Liver (tissue), 3 donors: ENCODE measurements at regions not wholly inside any gene's neighbourhood (a gene's known extent, or its start where the extent isn't known, plus 50 kb on each side); places are given as distances from the start of the nearest gene placed in this dataset.

Experiments
- ATF3 ChIP-seq: IDR thresholded peaks from 2 replicates; pipeline ENCODE4 v1.6.1; 2016; ENCODE audit warnings: antibody characterized with exemption
- JUND ChIP-seq, 2 donors: IDR thresholded peaks; 2 replicates each; pipeline ENCODE4 v1.6.1; 2016; ENCODE audit warnings: antibody characterized with exemption in 2 of 2
- MAX ChIP-seq: IDR thresholded peaks from 2 replicates; pipeline ENCODE4 v1.6.1; 2016; ENCODE audit warnings: antibody characterized with exemption
- ZBTB33 ChIP-seq: IDR thresholded peaks from 2 replicates; pipeline ENCODE4 v1.6.1; 2016; ENCODE audit warnings: antibody characterized with exemption
- TF ChIP-seq, protein P1 (sequence below): fragments of 150-350 bp; IDR thresholded peaks from 2 replicates; pipeline ENCODE4 v1.5.1; 2017; ENCODE audit warnings: improper control_type of control experiment, low read depth, low read length; ENCODE audit not compliant: missing input control
- TF ChIP-seq, protein P2 (sequence below): IDR thresholded peaks from 2 replicates; pipeline ENCODE4 v1.6.1; 2016; ENCODE audit warnings: antibody characterized with exemption, mild to moderate bottlenecking
- donor health status: healthy.
- donor health status: healthy.

DNA sequence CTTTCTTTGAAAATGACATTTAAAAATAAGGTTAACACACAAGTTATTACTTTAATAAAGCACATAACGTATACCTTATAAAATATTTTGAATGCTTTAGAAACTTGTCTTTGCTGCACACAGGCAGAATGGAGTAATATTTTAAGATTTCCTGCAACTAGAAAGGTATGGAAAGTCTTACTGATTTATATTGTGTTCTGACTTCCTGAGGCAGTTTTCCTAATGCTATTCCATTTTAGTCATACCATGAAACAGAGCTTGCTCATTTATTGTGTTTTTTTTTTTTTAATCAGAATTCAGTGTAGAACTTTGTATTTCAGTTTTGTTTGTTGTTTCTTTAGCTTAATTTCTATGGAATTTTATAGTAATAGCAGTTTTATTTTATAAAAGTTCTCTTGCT is 60.9 kb upstream of the S1PR1 start:
- TF ChIP-seq, protein P1, sequence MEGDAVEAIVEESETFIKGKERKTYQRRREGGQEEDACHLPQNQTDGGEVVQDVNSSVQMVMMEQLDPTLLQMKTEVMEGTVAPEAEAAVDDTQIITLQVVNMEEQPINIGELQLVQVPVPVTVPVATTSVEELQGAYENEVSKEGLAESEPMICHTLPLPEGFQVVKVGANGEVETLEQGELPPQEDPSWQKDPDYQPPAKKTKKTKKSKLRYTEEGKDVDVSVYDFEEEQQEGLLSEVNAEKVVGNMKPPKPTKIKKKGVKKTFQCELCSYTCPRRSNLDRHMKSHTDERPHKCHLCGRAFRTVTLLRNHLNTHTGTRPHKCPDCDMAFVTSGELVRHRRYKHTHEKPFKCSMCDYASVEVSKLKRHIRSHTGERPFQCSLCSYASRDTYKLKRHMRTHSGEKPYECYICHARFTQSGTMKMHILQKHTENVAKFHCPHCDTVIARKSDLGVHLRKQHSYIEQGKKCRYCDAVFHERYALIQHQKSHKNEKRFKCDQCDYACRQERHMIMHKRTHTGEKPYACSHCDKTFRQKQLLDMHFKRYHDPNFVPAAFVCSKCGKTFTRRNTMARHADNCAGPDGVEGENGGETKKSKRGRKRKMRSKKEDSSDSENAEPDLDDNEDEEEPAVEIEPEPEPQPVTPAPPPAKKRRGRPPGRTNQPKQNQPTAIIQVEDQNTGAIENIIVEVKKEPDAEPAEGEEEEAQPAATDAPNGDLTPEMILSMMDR: no peak
- TF ChIP-seq, protein P2, sequence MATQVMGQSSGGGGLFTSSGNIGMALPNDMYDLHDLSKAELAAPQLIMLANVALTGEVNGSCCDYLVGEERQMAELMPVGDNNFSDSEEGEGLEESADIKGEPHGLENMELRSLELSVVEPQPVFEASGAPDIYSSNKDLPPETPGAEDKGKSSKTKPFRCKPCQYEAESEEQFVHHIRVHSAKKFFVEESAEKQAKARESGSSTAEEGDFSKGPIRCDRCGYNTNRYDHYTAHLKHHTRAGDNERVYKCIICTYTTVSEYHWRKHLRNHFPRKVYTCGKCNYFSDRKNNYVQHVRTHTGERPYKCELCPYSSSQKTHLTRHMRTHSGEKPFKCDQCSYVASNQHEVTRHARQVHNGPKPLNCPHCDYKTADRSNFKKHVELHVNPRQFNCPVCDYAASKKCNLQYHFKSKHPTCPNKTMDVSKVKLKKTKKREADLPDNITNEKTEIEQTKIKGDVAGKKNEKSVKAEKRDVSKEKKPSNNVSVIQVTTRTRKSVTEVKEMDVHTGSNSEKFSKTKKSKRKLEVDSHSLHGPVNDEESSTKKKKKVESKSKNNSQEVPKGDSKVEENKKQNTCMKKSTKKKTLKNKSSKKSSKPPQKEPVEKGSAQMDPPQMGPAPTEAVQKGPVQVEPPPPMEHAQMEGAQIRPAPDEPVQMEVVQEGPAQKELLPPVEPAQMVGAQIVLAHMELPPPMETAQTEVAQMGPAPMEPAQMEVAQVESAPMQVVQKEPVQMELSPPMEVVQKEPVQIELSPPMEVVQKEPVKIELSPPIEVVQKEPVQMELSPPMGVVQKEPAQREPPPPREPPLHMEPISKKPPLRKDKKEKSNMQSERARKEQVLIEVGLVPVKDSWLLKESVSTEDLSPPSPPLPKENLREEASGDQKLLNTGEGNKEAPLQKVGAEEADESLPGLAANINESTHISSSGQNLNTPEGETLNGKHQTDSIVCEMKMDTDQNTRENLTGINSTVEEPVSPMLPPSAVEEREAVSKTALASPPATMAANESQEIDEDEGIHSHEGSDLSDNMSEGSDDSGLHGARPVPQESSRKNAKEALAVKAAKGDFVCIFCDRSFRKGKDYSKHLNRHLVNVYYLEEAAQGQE: no peak
- TF ChIP-seq MAX: no peak
- TF ChIP-seq ATF3: no peak
- TF ChIP-seq JUND (IDR thresholded peaks at IDR 0.05): no peak
- no peak for TF ChIP-seq ZBTB33
